GM18505 (cell line): ENCODE measurements at regions not wholly inside any gene's neighbourhood (a gene's known extent, or its start where the extent isn't known, plus 50 kb on each side); places are given as distances from the start of the nearest gene placed in this dataset.
A peak's percentile ranks its signal among the peaks of the same experiment; 100 is the strongest.

ENCODE experiments used
- ATAC-seq: cut with Tn5 transposase; IDR thresholded peaks from one replicate; pipeline ENCODE4 v1.9.1; 2021; ENCODE audit not compliant: unreplicated experiment
- POLR2A ChIP-seq: IDR thresholded peaks from 4 replicates; pipeline ENCODE4 v1.6.1; 2011; ENCODE audit warnings: borderline replicate concordance; ENCODE audit not compliant: insufficient read depth, insufficient read length; ENCODE audit errors: extremely low read depth

GRCh38 chr2:13000664-13001363 is 284.1 kb downstream of the TRIB2 start:
- TF ChIP-seq POLR2A = no peak

GRCh38 chr2:13001408-13001807 is 284.7 kb downstream of the TRIB2 start:
- ATAC-seq = no peak
- no peak for TF ChIP-seq POLR2A

More at GRCh38 chr2:13000664-13001363, 284.1 kb downstream of the TRIB2 start:
- no peak for ATAC-seq

- no peak for ATAC-seq
- no peak for TF ChIP-seq POLR2A
Observed at GRCh38 chr2:13002536-13003331, 286.0 kb downstream of the TRIB2 start.

- no peak for TF ChIP-seq POLR2A
- no peak for ATAC-seq
Observed at GRCh38 chr2:13003500-13003899, 286.8 kb downstream of the TRIB2 start.

DNA sequence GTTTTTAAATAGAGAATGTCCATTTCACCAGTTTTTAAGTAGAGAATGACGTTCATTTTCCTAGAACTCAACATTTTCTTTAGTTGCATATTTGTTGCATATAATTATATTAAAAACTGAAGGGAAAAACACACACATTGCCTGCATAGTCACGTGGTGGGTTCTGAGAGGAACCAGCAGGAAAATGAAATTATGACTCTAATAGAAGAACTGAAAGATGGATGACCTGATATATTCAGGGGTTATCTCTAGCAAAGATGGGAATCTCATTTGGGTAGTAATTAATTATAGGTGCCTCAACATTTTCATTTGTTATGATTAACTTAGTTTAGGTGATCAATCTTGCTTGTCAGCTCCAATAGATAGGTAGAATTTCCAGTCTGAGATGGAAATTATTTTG is 288.3 kb downstream of the TRIB2 start:
- no peak for TF ChIP-seq POLR2A
- ATAC-seq = no peak

GRCh38 chr2:13005761-13006335 is 289.1 kb downstream of the TRIB2 start:
- no peak for ATAC-seq
- TF ChIP-seq POLR2A = no peak

GRCh38 chr2:13006426-13006825 is 289.7 kb downstream of the TRIB2 start:
- TF ChIP-seq POLR2A = no peak
- no peak for ATAC-seq

DNA sequence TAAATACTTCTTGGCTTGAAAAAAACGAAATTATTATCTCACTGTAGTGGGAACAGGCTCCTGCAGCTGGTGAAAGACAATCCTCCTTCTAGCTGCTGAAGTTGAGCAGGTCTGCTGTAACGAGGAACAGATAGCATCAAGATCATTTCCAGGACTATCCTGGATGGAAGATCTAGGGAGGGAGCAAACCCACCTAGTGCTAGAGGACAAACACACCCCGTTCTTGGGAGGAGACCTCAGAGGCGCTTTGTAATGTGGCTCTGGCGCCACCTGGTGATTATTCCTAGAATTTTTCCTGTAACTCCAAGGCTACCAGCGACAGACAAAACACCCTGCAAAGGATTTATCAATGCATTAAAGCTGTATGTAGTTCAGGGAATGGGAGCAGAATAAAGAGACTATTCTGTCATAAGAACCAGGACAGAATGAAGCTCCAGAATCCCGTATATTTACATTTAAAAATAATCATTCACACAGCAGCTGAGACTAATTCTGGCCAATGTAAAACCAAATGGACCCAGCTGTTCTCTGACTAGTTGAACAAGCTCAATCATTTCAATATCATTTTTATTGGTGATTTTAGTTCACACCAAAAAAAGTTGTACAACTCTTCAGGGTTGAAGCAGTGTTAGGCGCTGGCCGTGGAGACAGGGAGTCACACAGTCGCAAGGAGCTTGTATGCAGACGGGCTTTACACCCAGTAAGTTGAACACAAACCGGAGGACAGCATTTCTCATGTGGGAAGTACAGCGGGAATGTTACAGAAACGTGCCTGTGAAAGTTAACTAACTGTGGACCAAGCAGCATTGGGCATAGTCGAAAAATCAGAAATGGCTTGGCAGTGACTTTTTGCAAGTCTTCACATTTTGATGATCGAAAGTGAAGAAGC is 290.3 kb downstream of the TRIB2 start:
- ATAC-seq = peak; percentile 73

DNA sequence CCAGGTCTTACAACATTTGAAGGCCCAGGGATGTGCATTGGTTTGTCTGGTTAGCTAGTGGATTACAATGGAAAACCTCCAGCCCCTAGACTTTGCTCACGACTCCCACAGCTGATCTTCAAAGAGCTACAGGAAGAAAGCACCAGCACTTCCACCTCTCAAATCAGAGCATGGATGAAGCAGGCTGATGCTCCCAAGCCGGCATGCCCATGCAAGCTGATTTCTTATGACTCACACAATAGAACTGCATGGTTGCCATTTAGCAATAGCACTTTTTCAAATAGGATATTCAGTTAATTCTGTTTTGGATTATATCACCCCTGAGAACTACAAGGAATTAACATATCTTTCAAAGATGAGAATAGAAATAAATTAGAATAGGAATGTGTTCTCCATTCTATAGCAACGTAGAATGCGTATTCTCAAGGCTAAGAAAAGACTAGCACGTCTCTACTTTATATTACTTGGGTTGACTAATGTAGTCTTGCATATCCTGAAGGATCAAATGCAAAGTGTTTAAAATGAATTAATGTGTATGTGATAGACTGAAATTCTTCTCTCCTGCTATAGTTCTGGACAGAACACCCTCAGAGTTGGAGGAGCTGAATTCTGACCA is 292.4 kb downstream of the TRIB2 start:
- no peak for TF ChIP-seq POLR2A
- no peak for ATAC-seq

More for the DNA sequence above, 290.3 kb downstream of the TRIB2 start:
- no peak for TF ChIP-seq POLR2A

DNA sequence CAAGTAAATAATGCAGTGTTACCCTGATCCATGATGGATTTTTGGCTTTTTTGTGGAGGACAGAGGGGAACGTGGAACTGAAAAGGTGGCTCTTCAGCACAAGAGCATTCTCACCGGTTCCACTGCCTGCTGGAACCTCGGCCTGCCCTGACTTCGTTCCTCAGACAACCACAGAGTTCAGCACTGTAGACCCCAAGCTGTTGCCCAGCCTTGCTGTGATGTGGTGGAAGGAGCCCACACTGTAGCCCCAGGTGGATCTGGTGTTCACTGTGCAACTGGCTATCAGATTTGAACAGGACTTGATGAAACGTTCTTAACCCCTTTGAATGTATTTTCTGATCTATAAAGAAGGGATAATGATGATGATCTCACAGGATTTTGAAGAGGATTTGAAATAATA is 293.5 kb downstream of the TRIB2 start:
- no peak for TF ChIP-seq POLR2A
- no peak for ATAC-seq

GRCh38 chr2:13014783-13015182 is 298.0 kb downstream of the TRIB2 start:
- TF ChIP-seq POLR2A = no peak
- ATAC-seq = no peak

DNA sequence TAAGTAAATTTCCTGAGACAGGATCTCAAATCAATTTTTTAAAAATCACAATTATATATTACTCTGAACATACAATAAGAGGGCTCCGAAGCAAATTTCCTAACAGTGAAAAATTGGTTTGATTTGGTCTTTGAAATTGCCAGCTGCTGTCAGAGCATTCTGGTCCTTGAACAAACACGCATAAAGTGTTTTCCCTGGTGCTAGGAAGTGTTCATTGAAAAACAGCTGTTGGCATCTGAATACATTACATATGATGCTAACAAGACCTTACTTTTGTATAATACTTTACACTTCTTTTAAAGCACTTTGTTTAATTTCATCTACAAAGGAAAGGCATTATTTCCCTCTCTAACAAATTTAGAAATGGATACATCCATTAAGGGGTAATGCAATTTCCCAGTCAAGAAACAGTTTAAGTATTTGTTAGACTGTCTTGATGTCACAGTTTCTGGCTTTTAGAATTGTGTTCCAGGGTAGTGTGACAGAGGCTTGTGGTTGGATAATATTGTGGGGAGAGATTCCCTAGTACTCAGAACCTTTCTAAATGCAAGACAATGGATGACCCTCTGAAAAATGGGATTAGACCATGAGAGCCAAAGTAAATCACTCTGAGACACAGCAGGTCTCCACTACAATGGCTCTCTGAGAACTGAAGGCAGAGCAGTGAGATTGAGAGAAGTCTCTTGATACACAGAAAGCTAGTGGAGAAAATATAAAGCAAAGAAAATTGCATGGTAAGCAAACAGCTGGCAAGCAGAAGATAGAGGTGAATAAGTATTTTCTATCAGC is 299.0 kb downstream of the TRIB2 start:
- ATAC-seq = no peak

GRCh38 chr2:13018490-13018889 is 301.8 kb downstream of the TRIB2 start:
- ATAC-seq = no peak
- no peak for TF ChIP-seq POLR2A

More for the DNA sequence above, 299.0 kb downstream of the TRIB2 start:
- TF ChIP-seq POLR2A = no peak

DNA sequence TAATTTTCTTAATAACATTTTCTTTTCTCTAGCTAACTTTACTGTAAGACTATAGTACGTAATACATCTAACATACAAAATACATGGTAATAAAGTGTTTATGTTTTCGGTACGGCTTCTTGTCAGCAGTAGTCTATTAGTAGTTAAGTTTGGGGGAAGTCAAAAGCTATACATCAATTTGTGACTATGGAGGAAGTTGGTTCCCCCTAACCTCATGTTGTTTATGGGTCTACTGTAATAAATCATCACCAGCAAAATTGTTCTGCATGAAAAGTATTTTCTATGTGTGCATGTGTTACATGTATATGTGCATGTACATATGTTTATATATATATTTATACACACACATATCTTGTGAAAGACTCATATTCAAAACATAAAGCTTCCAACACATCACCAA is 303.0 kb downstream of the TRIB2 start:
- no peak for TF ChIP-seq POLR2A
- no peak for ATAC-seq
